GM12891 (cell line): ENCODE measurements at regions not wholly inside any gene's neighbourhood (a gene's known extent, or its start where the extent isn't known, plus 50 kb on each side); places are given as distances from the start of the nearest gene placed in this dataset.
"Not testable (repeated sequence)": the region's sequence is repeated elsewhere in the genome, so short reads cannot be mapped to it uniquely, and the experiment has no call there.

Source experiments
- POLR2A ChIP-seq: IDR thresholded peaks from 2 replicates; pipeline ENCODE4 v1.6.1; 2011; ENCODE audit warnings: low read depth, low read length, control low read depth
- POLR2AphosphoS5 ChIP-seq: IDR thresholded peaks from 2 replicates; pipeline ENCODE4 v1.6.1; 2011; ENCODE audit warnings: low read depth, low read length, control low read depth
- POU2F2 ChIP-seq: IDR thresholded peaks from 2 replicates; pipeline ENCODE4 v1.6.1; 2011; ENCODE audit warnings: low read depth, mild to moderate bottlenecking, control low read depth, low read length, moderate library complexity
- SPI1 ChIP-seq: IDR thresholded peaks from 2 replicates; pipeline ENCODE4 v1.6.1; 2011; ENCODE audit warnings: low read depth, low read length, control low read depth

DNA sequence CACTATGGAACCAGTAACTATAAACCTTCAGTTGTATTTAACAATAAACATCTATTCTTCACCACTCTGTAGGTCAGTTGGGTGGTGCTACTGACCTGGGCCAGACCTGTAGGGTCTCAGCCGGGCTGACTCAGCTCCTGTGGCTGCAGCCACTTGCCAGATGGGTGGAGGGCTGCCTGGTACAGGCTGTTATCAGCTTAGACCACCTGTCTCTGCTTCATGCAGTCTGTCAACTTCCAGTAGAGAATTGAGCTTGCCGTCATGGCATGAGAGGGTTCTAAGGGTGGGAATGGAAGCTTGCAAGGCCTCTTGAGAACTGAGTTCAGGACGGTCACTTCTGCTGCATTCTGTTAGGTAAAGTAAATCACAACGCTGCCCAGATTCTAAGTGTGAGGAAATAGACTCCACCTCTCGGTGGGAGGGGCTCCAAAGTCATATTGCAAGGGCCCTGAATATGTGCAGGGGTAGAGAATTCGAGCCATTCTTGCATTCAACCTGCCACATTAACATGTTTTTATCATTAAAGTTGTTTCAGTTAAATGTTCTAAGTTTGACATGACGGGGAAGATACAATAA lies 81.5 kb upstream of the PABPC3 start:
- TF ChIP-seq POLR2A, POLR2AphosphoS5, POU2F2, SPI1: not testable (repeated sequence)
